ENCODE measurements at regions not wholly inside any gene's neighbourhood (a gene's known extent, or its start where the extent isn't known, plus 50 kb on each side); places are given as distances from the start of the nearest gene placed in this dataset.

- TF ChIP-seq, protein P1, sequence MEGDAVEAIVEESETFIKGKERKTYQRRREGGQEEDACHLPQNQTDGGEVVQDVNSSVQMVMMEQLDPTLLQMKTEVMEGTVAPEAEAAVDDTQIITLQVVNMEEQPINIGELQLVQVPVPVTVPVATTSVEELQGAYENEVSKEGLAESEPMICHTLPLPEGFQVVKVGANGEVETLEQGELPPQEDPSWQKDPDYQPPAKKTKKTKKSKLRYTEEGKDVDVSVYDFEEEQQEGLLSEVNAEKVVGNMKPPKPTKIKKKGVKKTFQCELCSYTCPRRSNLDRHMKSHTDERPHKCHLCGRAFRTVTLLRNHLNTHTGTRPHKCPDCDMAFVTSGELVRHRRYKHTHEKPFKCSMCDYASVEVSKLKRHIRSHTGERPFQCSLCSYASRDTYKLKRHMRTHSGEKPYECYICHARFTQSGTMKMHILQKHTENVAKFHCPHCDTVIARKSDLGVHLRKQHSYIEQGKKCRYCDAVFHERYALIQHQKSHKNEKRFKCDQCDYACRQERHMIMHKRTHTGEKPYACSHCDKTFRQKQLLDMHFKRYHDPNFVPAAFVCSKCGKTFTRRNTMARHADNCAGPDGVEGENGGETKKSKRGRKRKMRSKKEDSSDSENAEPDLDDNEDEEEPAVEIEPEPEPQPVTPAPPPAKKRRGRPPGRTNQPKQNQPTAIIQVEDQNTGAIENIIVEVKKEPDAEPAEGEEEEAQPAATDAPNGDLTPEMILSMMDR (optimal IDR thresholded peaks at IDR 0.05 in 1 of 3, IDR thresholded peaks at IDR 0.05 in 1 of 3, conservative IDR thresholded peaks at IDR 0.05 in 1 of 3; ENCODE audit: extremely low read depth in 1 of 3, insufficient read depth in 2 of 3, low read length in 3 of 3): no peak
- TF ChIP-seq EZH2 (IDR thresholded peaks at IDR 0.05; ENCODE audit: low read length): no peak
Observed at GRCh38 chr6:156438350-156438923, 338.7 kb upstream of the ARID1B start.

Measured in keratinocyte (primary cell).